GM12875 (cell line): ENCODE measurements at regions not wholly inside any gene's neighbourhood (a gene's known extent, or its start where the extent isn't known, plus 50 kb on each side); places are given as distances from the start of the nearest gene placed in this dataset.
"Not testable (repeated sequence)": the region's sequence is repeated elsewhere in the genome, so short reads cannot be mapped to it uniquely, and the experiment has no call there.

Source experiments
- H3K4me3 ChIP-seq: one replicate; pipeline ENCODE4 v1.5.1; 2011; ENCODE audit warnings: low read depth, low read length, control low read depth
- CTCF ChIP-seq: IDR thresholded peaks from 2 replicates; pipeline ENCODE4 v1.5.1; 2011; ENCODE audit warnings: low read depth, mild to moderate bottlenecking, control low read depth, inconsistent platforms, low read length, moderate library complexity, borderline replicate concordance; ENCODE audit not compliant: insufficient read depth

GRCh38 chr14:89743828-89744227 is 210.7 kb downstream of the EFCAB11 start:
- TF ChIP-seq CTCF = no peak
- H3K4me3 ChIP-seq = no peak overlapping the region

- no peak overlapping the region for H3K4me3 ChIP-seq
- no peak for TF ChIP-seq CTCF
Observed at GRCh38 chr14:89740241-89740640, 214.3 kb downstream of the EFCAB11 start.

- no peak for TF ChIP-seq CTCF
- no peak overlapping the region for H3K4me3 ChIP-seq
Observed at GRCh38 chr14:89736881-89737280, 217.6 kb downstream of the EFCAB11 start.

- TF ChIP-seq CTCF = no peak
- no peak overlapping the region for H3K4me3 ChIP-seq
Observed at GRCh38 chr14:89731396-89731933, 223.1 kb downstream of the EFCAB11 start.

- no peak overlapping the region for H3K4me3 ChIP-seq
- no peak for TF ChIP-seq CTCF
Observed at GRCh38 chr14:89730687-89731086, 223.8 kb downstream of the EFCAB11 start.

GRCh38 chr14:89728964-89729363 is 225.6 kb downstream of the EFCAB11 start:
- no peak overlapping the region for H3K4me3 ChIP-seq

GRCh38 chr14:89726226-89726625 is 228.3 kb downstream of the EFCAB11 start:
- H3K4me3 ChIP-seq = not testable (repeated sequence)

More at GRCh38 chr14:89728964-89729363, 225.6 kb downstream of the EFCAB11 start:
- TF ChIP-seq CTCF = no peak

GRCh38 chr14:89724628-89724960 is 229.9 kb downstream of the EFCAB11 start:
- TF ChIP-seq CTCF = no peak
- H3K4me3 ChIP-seq = peak overlapping the region; percentile 19
